ENCODE measurements at regions not wholly inside any gene's neighbourhood (a gene's known extent, or its start where the extent isn't known, plus 50 kb on each side); places are given as distances from the start of the nearest gene placed in this dataset.

GRCh38 chr13:37492741-37493514 is 105.6 kb downstream of the POSTN start:
- TF ChIP-seq, protein P1, sequence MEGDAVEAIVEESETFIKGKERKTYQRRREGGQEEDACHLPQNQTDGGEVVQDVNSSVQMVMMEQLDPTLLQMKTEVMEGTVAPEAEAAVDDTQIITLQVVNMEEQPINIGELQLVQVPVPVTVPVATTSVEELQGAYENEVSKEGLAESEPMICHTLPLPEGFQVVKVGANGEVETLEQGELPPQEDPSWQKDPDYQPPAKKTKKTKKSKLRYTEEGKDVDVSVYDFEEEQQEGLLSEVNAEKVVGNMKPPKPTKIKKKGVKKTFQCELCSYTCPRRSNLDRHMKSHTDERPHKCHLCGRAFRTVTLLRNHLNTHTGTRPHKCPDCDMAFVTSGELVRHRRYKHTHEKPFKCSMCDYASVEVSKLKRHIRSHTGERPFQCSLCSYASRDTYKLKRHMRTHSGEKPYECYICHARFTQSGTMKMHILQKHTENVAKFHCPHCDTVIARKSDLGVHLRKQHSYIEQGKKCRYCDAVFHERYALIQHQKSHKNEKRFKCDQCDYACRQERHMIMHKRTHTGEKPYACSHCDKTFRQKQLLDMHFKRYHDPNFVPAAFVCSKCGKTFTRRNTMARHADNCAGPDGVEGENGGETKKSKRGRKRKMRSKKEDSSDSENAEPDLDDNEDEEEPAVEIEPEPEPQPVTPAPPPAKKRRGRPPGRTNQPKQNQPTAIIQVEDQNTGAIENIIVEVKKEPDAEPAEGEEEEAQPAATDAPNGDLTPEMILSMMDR (conservative IDR thresholded peaks at IDR 0.05 in 1 of 2, IDR thresholded peaks at IDR 0.05 in 1 of 2; ENCODE audit: low read depth in 1 of 2, low read length in 2 of 2) = no peak
- TF ChIP-seq EZH2 (IDR thresholded peaks at IDR 0.05; ENCODE audit: low read length, missing control alignments) = no peak

All from fibroblast of lung (primary cell).